Naive thymus-derived CD4-positive, alpha-beta T cell (primary cell): ENCODE measurements at regions not wholly inside any gene's neighbourhood (a gene's known extent, or its start where the extent isn't known, plus 50 kb on each side); places are given as distances from the start of the nearest gene placed in this dataset.
"Not testable (repeated sequence)": the region's sequence is repeated elsewhere in the genome, so short reads cannot be mapped to it uniquely, and the experiment has no call there.

Source experiments
- ATAC-seq: fragments of 150-1000 bp; cut with Tn5 transposase; 2 replicates; pipeline ENCODE4 v1.10.0; 2021; ENCODE audit warnings: mild to moderate bottlenecking, moderate library complexity
- CTCF ChIA-PET: fragments of 350-600 bp; sonication (Branson Sonifier 250); formaldehyde crosslinking; loops from one replicate; lab custom pipeline; 2021; ENCODE audit warnings: antibody characterized with exemption; lab: Charles Lee
- POLR2A ChIA-PET: fragments of 350-600 bp; sonication (Branson Sonifier 250); formaldehyde crosslinking; loops from one replicate; lab custom pipeline; 2021; ENCODE audit warnings: antibody characterized with exemption, inconsistent platforms; lab: Charles Lee
- DNase-seq, 9 donors: peaks; one replicate each; pipeline versions ENCODE4 v3.0.0 to v3.0.0-alpha.2; 2020 to 2022; ENCODE audit warnings: mixed read lengths in 1 of 9
- H3K27ac ChIP-seq: one replicate; pipeline ENCODE4 v1.7.0; 2013; ENCODE audit warnings: mild to moderate bottlenecking, low read depth, low read length, moderate library complexity
- H3K27me3 ChIP-seq, 2 donors: one replicate each; pipeline ENCODE4 v1.7.0; 2013; ENCODE audit warnings: low read length in 2 of 2, mild to moderate bottlenecking in 2 of 2, moderate library complexity in 2 of 2; ENCODE audit not compliant: control insufficient read depth in 2 of 2, insufficient read depth in 2 of 2
- H3K36me3 ChIP-seq, 3 experiments: 1 replicate in 2 of 3; 2 replicates in 1 of 3; pipeline ENCODE4 v1.7.0; 2013; ENCODE audit warnings: low read length in 3 of 3, mild to moderate bottlenecking in 3 of 3, moderate library complexity in 1 of 3; ENCODE audit not compliant: insufficient read depth in 3 of 3, control insufficient read depth in 2 of 3
- H3K4me1 ChIP-seq, 2 donors: one replicate each; pipeline ENCODE4 v1.7.0; 2013; ENCODE audit warnings: low read length in 2 of 2, mild to moderate bottlenecking in 2 of 2, moderate library complexity in 1 of 2; ENCODE audit not compliant: control insufficient read depth in 2 of 2, insufficient read depth in 2 of 2
- H3K4me3 ChIP-seq: 2 replicates; pipeline ENCODE4 v1.7.0; 2013; ENCODE audit warnings: mild to moderate bottlenecking, low read length
- H3K9me3 ChIP-seq, 3 experiments: 1 replicate in 2 of 3; 2 replicates in 1 of 3; pipeline ENCODE4 v1.7.0; 2013; ENCODE audit warnings: low read length in 3 of 3; ENCODE audit not compliant: control insufficient read depth in 2 of 3
- H3K27ac Mint-ChIP-seq, 9 donors: one replicate each; pipeline ENCODE4 v1.8.0; 2020 to 2022; ENCODE audit warnings: mixed read lengths in 9 of 9, mild to moderate bottlenecking in 8 of 9, moderate library complexity in 5 of 9, inconsistent platforms in 2 of 9
- H3K27me3 Mint-ChIP-seq, 5 donors: one replicate each; pipeline ENCODE4 v1.8.0; 2021 to 2022; ENCODE audit warnings: mixed read lengths in 5 of 5, mild to moderate bottlenecking in 1 of 5
- H3K36me3 Mint-ChIP-seq, 5 donors: one replicate each; pipeline ENCODE4 v1.8.0; 2020 to 2022; ENCODE audit warnings: mixed read lengths in 5 of 5, mild to moderate bottlenecking in 3 of 5, inconsistent platforms in 1 of 5
- H3K4me1 Mint-ChIP-seq, 7 donors: one replicate each; pipeline ENCODE4 v1.8.0; 2020 to 2022; ENCODE audit warnings: mixed read lengths in 7 of 7, mild to moderate bottlenecking in 3 of 7, inconsistent platforms in 1 of 7
- H3K4me3 Mint-ChIP-seq, 10 donors: one replicate each; pipeline ENCODE4 v1.8.0; 2020 to 2022; ENCODE audit warnings: mild to moderate bottlenecking in 10 of 10, mixed read lengths in 10 of 10, moderate library complexity in 6 of 10, inconsistent platforms in 2 of 10
- H3K9me3 Mint-ChIP-seq, 11 donors: one replicate each; pipeline ENCODE4 v1.8.0; 2020 to 2022; ENCODE audit warnings: mixed read lengths in 11 of 11, mild to moderate bottlenecking in 4 of 11, inconsistent platforms in 1 of 11, moderate library complexity in 1 of 11
- intact Hi-C, 2 donors: fragments of 100-400 bp; cut with micrococcal nuclease; formaldehyde crosslinking; loops; one replicate each; pipeline ENCODE4 v1.15.1; 2023

- intact Hi-C loops = no loop called here
- CTCF ChIA-PET = no interaction called here
- peaks cover 0 to 10% (median 2%) of the 10 kb centered on the region in 11 donors for H3K9me3 Mint-ChIP-seq
- H3K27me3 ChIP-seq = peaks cover 0 to 5% of the 10 kb centered on the region in 2 donors
- ATAC-seq (no peak), DNase-seq (no peak)
- POLR2A ChIA-PET = no interaction called here
- no peaks in the 10 kb centered on the region for H3K36me3 ChIP-seq
- H3K27ac ChIP-seq = no peak overlapping the region
- H3K4me1 Mint-ChIP-seq = peaks cover 0 to 18% (median 13%) of the 10 kb centered on the region in 7 donors
- H3K4me3 Mint-ChIP-seq = no peak overlapping the region
- H3K4me1 ChIP-seq = no peaks in the 10 kb centered on the region
- no peak overlapping the region for H3K4me3 ChIP-seq
- no peaks in the 10 kb centered on the region for H3K9me3 ChIP-seq
- H3K36me3 Mint-ChIP-seq = peaks cover 0 to 5% (median 0%) of the 10 kb centered on the region in 5 donors
- no peak overlapping the region for H3K27ac Mint-ChIP-seq
- peaks cover 0 to 21% (median 3%) of the 10 kb centered on the region in 5 donors for H3K27me3 Mint-ChIP-seq
These were observed 71.8 kb upstream of the NPAS2 start for GRCh38 chr2:100747996-100748615.

- H3K36me3 ChIP-seq = no peaks in the 10 kb centered on the region
- peaks cover 0 to 5% (median 0%) of the 10 kb centered on the region in 5 donors for H3K36me3 Mint-ChIP-seq
- peaks cover 0 to 18% (median 13%) of the 10 kb centered on the region in 7 donors for H3K4me1 Mint-ChIP-seq
- H3K9me3 ChIP-seq = no peaks in the 10 kb centered on the region
- no peak overlapping the region for H3K27ac Mint-ChIP-seq
- POLR2A ChIA-PET = no interaction called here
- no peak overlapping the region for H3K27ac ChIP-seq
- CTCF ChIA-PET = no interaction called here
- H3K9me3 Mint-ChIP-seq = peaks cover 0 to 10% (median 2%) of the 10 kb centered on the region in 11 donors
- H3K27me3 Mint-ChIP-seq = peaks cover 0 to 21% (median 3%) of the 10 kb centered on the region in 5 donors
- intact Hi-C loops = no loop called here
- no peak for DNase-seq
- H3K4me3 Mint-ChIP-seq = no peak overlapping the region
- no peak for ATAC-seq
- H3K27me3 ChIP-seq = peaks cover 0 to 5% of the 10 kb centered on the region in 2 donors
- no peak overlapping the region for H3K4me3 ChIP-seq
- no peaks in the 10 kb centered on the region for H3K4me1 ChIP-seq
These were observed 71.3 kb upstream of the NPAS2 start for GRCh38 chr2:100748673-100749072.

- POLR2A ChIA-PET = interaction anchor here (0.7 kb wide), 1 partner anchor 165 kb away, joined by 3 read pairs; no protein-coding TSS in a partner anchor
These were observed 70.0 kb upstream of the NPAS2 start for GRCh38 chr2:100749771-100750542.

GRCh38 chr2:100751871-100752625 is 67.9 kb upstream of the NPAS2 start:
- DNase-seq, CTCF ChIA-PET, H3K36me3 Mint-ChIP-seq, H3K4me1 ChIP-seq, H3K4me3 Mint-ChIP-seq, H3K27me3 ChIP-seq, H3K4me3 ChIP-seq, intact Hi-C loops, H3K9me3 ChIP-seq, H3K27ac Mint-ChIP-seq, H3K27ac ChIP-seq, H3K36me3 ChIP-seq: not testable (repeated sequence)
- H3K27me3 Mint-ChIP-seq = peaks cover 0 to 21% (median 5%) of the 10 kb centered on the region in 5 donors
- H3K4me1 Mint-ChIP-seq = peaks cover 0 to 18% (median 11%) of the 10 kb centered on the region in 7 donors
- peaks cover 0 to 10% (median 3%) of the 10 kb centered on the region in 11 donors for H3K9me3 Mint-ChIP-seq
- POLR2A ChIA-PET = interaction anchor here (0.6 to 0.8 kb wide), 2 partner anchors 95 to 225 kb away, joined by 3 to 6 read pairs; no protein-coding TSS in a partner anchor
- peak; percentile 26 for ATAC-seq

More at GRCh38 chr2:100749771-100750542, 70.0 kb upstream of the NPAS2 start:
- no peaks in the 10 kb centered on the region for H3K9me3 ChIP-seq
- ATAC-seq (no peak), DNase-seq (no peak)
- H3K27me3 ChIP-seq = peaks cover 0 to 5% of the 10 kb centered on the region in 2 donors
- no peak overlapping the region for H3K4me3 ChIP-seq
- H3K4me1 ChIP-seq = no peaks in the 10 kb centered on the region
- intact Hi-C loops = no loop called here
- Mint-ChIP-seq H3K9me3 (peaks cover 0 to 10% (median 2%) of the 10 kb centered on the region in 11 donors), H3K27me3 (peaks cover 0 to 20% (median 3%) of the 10 kb centered on the region in 5 donors), H3K36me3 (peaks cover 0 to 5% (median 0%) of the 10 kb centered on the region in 5 donors), H3K4me1 (peaks cover 0 to 18% (median 11%) of the 10 kb centered on the region in 7 donors), H3K27ac (no peak overlapping the region), H3K4me3 (no peak overlapping the region)
- H3K27ac ChIP-seq = no peak overlapping the region
- no peaks in the 10 kb centered on the region for H3K36me3 ChIP-seq
- CTCF ChIA-PET = no interaction called here

GRCh38 chr2:100752628-100753333 is 67.2 kb upstream of the NPAS2 start:
- Histone ChIP-seq H3K36me3 (no peaks in the 10 kb centered on the region), H3K27me3 (peaks cover 0 to 4% of the 10 kb centered on the region in 2 donors), H3K4me3 (no peak overlapping the region), H3K9me3 (no peaks in the 10 kb centered on the region), H3K27ac (no peak overlapping the region), H3K4me1 (no peaks in the 10 kb centered on the region)
- DNase-seq (no peak), ATAC-seq (peak; percentile 56)
- Mint-ChIP-seq H3K4me3 (no peak overlapping the region), H3K36me3 (peaks cover 0 to 7% (median 4%) of the 10 kb centered on the region in 5 donors), H3K27ac (no peak overlapping the region), H3K27me3 (peaks cover 0 to 20% (median 5%) of the 10 kb centered on the region in 5 donors), H3K4me1 (peaks cover 0 to 16% (median 10%) of the 10 kb centered on the region in 7 donors), H3K9me3 (peaks cover 0 to 11% (median 3%) of the 10 kb centered on the region in 11 donors)
- intact Hi-C loops = no loop called here
- ChIA-PET POLR2A (interaction anchor here (0.8 kb wide), 1 partner anchor 94 kb away, joined by 3 read pairs; no protein-coding TSS in a partner anchor), CTCF (no interaction called here)

GRCh38 chr2:100753444-100753843 is 66.5 kb upstream of the NPAS2 start:
- Histone ChIP-seq H3K27ac (no peak overlapping the region), H3K9me3 (no peaks in the 10 kb centered on the region), H3K36me3 (no peaks in the 10 kb centered on the region), H3K4me3 (no peak overlapping the region), H3K27me3 (no peaks in the 10 kb centered on the region), H3K4me1 (no peaks in the 10 kb centered on the region)
- CTCF ChIA-PET = no interaction called here
- Mint-ChIP-seq H3K36me3 (peaks cover 0 to 7% (median 4%) of the 10 kb centered on the region in 5 donors), H3K9me3 (peaks cover 0 to 11% (median 3%) of the 10 kb centered on the region in 11 donors), H3K27ac (no peak overlapping the region), H3K4me1 (peaks cover 0 to 11% (median 7%) of the 10 kb centered on the region in 7 donors), H3K4me3 (no peak overlapping the region), H3K27me3 (peaks cover 0 to 20% (median 5%) of the 10 kb centered on the region in 5 donors)
- intact Hi-C loops = no loop called here
- ATAC-seq = no peak
- POLR2A ChIA-PET = no interaction called here
- no peak for DNase-seq
